DOHH2 (cell line): ENCODE measurements at regions not wholly inside any gene's neighbourhood (a gene's known extent, or its start where the extent isn't known, plus 50 kb on each side); places are given as distances from the start of the nearest gene placed in this dataset.

ENCODE experiments used
- H3F3A ChIP-seq: fragments of 200-600 bp; sonication (generic), shearing (Covaris generic); 2 replicates; pipeline ENCODE4 v1.6.0; 2016; ENCODE audit warnings: antibody characterized with exemption, mild to moderate bottlenecking; ENCODE audit not compliant: control insufficient read depth, insufficient read depth
- H3K27ac ChIP-seq: fragments of 200-600 bp; sonication (generic); 2 replicates; pipeline ENCODE4 v1.5.1; 2014; ENCODE audit warnings: low read depth, mild to moderate bottlenecking, low read length, moderate library complexity
- H3K27me3 ChIP-seq: fragments of 200-600 bp; sonication (generic); 2 replicates; pipeline ENCODE4 v1.6.1; 2014; ENCODE audit warnings: mild to moderate bottlenecking, low read length, mixed read lengths; ENCODE audit not compliant: control insufficient read depth
- H3K36me3 ChIP-seq: fragments of 200-600 bp; sonication (generic); 2 replicates; pipeline ENCODE4 v1.6.1; 2014; ENCODE audit warnings: mild to moderate bottlenecking, low read length, moderate library complexity, mixed read lengths; ENCODE audit not compliant: control insufficient read depth
- H3K4me1 ChIP-seq: fragments of 200-600 bp; sonication (generic); 2 replicates; pipeline ENCODE4 v1.6.1; 2014; ENCODE audit warnings: mild to moderate bottlenecking, low read length, mixed read lengths; ENCODE audit not compliant: control insufficient read depth
- H3K4me2 ChIP-seq: fragments of 200-600 bp; sonication (generic); 2 replicates; pipeline ENCODE4 v1.6.0; 2014; ENCODE audit warnings: mild to moderate bottlenecking, low read length, moderate library complexity
- H3K4me3 ChIP-seq: fragments of 200-600 bp; sonication (generic); 2 replicates; pipeline ENCODE4 v1.5.1; 2014; ENCODE audit warnings: mild to moderate bottlenecking, low read length, mixed read lengths
- H3K79me2 ChIP-seq: fragments of 200-600 bp; sonication (generic); 2 replicates; pipeline ENCODE4 v1.6.1; 2014; ENCODE audit warnings: mild to moderate bottlenecking, low read length, mixed read lengths; ENCODE audit not compliant: control insufficient read depth
- H3K9me2 ChIP-seq: fragments of 200-600 bp; sonication (generic); replicated peaks from 2 replicates; pipeline ENCODE4 v1.6.1; 2014; ENCODE audit warnings: mild to moderate bottlenecking, low read length, mixed read lengths; ENCODE audit not compliant: control insufficient read depth
- H3K9me3 ChIP-seq: fragments of 200-600 bp; sonication (generic); 2 replicates; pipeline ENCODE4 v1.6.1; 2014; ENCODE audit warnings: antibody characterized with exemption, low read length, mixed read lengths; ENCODE audit not compliant: control insufficient read depth, insufficient read depth
- H4K20me1 ChIP-seq: fragments of 200-600 bp; sonication (generic); 2 replicates; pipeline ENCODE4 v1.6.0; 2014; ENCODE audit warnings: low read depth, mild to moderate bottlenecking, antibody characterized with exemption, low read length, moderate library complexity; ENCODE audit not compliant: control insufficient read depth, insufficient read depth
- EZH2phosphoT487 ChIP-seq: fragments of 200-600 bp; sonication (generic); IDR thresholded peaks from 2 replicates; pipeline ENCODE4 v1.6.1; 2017; ENCODE audit warnings: borderline replicate concordance, mild to moderate bottlenecking, antibody characterized with exemption, low read length, moderate library complexity, mixed read lengths
- TF ChIP-seq, protein P1 (sequence below): fragments of 200-600 bp; sonication (generic); IDR thresholded peaks from one replicate; pipeline ENCODE4 v1.5.1; 2014; ENCODE audit warnings: antibody characterized with exemption, mild to moderate bottlenecking, low read depth, low read length; ENCODE audit not compliant: poor library complexity, severe bottlenecking

DNA sequence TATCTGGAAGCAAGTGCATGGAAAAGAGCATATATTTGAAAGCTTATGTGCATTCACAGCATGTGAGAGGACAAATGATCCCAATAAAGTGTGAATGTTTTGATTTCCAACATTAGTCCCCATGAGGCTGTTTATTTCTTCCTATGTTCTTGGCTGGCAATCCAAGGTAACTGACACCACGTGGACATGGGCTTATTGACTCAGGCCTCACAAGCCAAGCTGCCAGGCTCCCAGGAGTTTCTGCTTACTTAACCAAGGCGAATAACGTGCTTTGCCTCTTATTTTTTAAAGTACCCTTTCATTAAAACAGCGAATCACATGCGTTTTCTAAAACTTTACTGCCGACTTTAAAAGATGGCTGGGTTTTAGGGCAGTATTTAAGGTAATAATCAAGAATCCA, 441.7 kb downstream of the FUT8 start:
- H3K4me3 ChIP-seq, result no peak overlapping the region
- no peaks in the 10 kb centered on the region for H3K79me2 ChIP-seq

DNA sequence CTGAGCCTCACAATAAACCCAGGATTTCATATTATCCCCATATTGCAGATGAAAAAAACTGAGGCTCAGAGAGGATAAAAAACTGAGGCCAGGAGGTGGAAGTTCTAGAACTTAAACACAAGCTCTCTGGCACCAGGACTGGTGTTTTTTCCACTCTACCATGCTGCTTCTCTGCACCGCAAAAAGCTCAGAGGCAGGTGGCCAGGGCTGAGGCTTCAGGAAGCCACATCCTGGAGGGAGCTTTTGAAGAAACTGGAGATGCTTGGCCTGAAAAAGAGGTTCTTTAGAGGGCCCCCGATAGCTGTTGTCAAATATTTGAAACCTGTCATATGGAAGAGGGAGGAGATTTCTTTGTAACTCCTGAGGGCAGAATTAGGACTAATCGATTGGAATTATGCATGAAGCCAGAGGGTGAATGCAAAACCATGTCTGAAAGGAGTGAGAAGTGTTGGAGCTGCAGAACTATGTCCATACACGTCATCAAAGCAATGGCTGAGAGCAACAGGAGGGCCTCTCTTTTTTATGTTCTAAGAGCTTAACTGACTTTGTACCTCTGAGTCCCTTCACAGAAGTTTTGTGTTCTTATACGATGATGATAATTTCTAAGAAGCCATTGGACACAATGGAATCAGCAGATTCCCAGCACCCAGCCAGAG, 448.6 kb downstream of the FUT8 start:
- Histone ChIP-seq H3K9me2 (no peaks in the 10 kb centered on the region), H3F3A (no peaks in the 10 kb centered on the region), H4K20me1 (no peaks in the 10 kb centered on the region), H3K4me3 (no peak overlapping the region), H3K27ac (no peak overlapping the region), H3K9me3 (no peaks in the 10 kb centered on the region), H3K79me2 (no peaks in the 10 kb centered on the region), H3K4me2 (no peak overlapping the region), H3K27me3 (peaks cover 6% of the 10 kb centered on the region; the same call in 1 of the 2 replicates), H3K36me3 (no peaks in the 10 kb centered on the region), H3K4me1 (no peaks in the 10 kb centered on the region)
- TF ChIP-seq EZH2phosphoT487, result no peak
- TF ChIP-seq, protein P1, sequence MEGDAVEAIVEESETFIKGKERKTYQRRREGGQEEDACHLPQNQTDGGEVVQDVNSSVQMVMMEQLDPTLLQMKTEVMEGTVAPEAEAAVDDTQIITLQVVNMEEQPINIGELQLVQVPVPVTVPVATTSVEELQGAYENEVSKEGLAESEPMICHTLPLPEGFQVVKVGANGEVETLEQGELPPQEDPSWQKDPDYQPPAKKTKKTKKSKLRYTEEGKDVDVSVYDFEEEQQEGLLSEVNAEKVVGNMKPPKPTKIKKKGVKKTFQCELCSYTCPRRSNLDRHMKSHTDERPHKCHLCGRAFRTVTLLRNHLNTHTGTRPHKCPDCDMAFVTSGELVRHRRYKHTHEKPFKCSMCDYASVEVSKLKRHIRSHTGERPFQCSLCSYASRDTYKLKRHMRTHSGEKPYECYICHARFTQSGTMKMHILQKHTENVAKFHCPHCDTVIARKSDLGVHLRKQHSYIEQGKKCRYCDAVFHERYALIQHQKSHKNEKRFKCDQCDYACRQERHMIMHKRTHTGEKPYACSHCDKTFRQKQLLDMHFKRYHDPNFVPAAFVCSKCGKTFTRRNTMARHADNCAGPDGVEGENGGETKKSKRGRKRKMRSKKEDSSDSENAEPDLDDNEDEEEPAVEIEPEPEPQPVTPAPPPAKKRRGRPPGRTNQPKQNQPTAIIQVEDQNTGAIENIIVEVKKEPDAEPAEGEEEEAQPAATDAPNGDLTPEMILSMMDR, result no peak

More for the DNA sequence above, 441.7 kb downstream of the FUT8 start:
- Histone ChIP-seq H3K9me3 (no peaks in the 10 kb centered on the region), H3F3A (no peaks in the 10 kb centered on the region), H3K9me2 (no peaks in the 10 kb centered on the region), H3K4me2 (no peak overlapping the region), H3K27ac (no peak overlapping the region), H3K27me3 (no peaks in the 10 kb centered on the region), H3K36me3 (no peaks in the 10 kb centered on the region), H3K4me1 (no peaks in the 10 kb centered on the region), H4K20me1 (no peaks in the 10 kb centered on the region)
- TF ChIP-seq EZH2phosphoT487, result no peak
- TF ChIP-seq, protein P1, result no peak

DNA sequence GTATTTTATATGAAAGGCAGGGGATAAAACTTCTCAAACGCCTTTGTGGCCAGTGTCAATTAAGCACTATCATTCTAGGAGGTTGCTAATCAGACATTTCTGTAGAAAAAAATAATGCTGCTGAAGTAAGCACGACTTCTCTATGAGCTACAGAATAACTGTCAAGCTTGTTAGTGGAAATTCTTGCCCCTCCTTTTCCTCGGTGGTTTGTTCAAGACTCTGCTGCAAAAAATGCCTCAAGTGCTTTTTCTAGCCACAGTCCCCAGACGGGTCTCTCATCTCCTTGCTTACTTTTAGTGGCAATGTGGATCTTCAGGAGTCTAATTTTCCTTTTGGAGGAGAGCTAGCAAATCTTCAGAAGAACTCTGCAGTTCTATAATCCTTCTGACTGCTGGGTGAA, 452.0 kb downstream of the FUT8 start:
- Histone ChIP-seq H3K27me3 (peaks cover 8% of the 10 kb centered on the region; the same call in 1 of the 2 replicates), H3K4me3 (no peak overlapping the region), H3K9me2 (no peaks in the 10 kb centered on the region), H3K36me3 (no peaks in the 10 kb centered on the region), H3K79me2 (no peaks in the 10 kb centered on the region), H3F3A (no peaks in the 10 kb centered on the region), H3K4me1 (no peaks in the 10 kb centered on the region), H3K27ac (no peak overlapping the region), H4K20me1 (no peaks in the 10 kb centered on the region), H3K4me2 (no peak overlapping the region), H3K9me3 (no peaks in the 10 kb centered on the region)
- no peak for TF ChIP-seq EZH2phosphoT487
- TF ChIP-seq, protein P1, result no peak
